Activated CD8-positive, alpha-beta memory T cell treated with anti-CD3 and anti-CD28 coated beads, Interleukin-2, amount 50 U/mL, for 1 hour (primary cell): ENCODE measurements at regions not wholly inside any gene's neighbourhood (a gene's known extent, or its start where the extent isn't known, plus 50 kb on each side); places are given as distances from the start of the nearest gene placed in this dataset.
"Not testable (repeated sequence)": the region's sequence is repeated elsewhere in the genome, so short reads cannot be mapped to it uniquely, and the experiment has no call there.

Source experiments
- DNase-seq: peaks from one replicate; pipeline ENCODE4 v3.0.0-alpha.2; 2020; ENCODE audit errors: extremely low read depth

- DNase-seq, result not testable (repeated sequence)
Measured at GRCh38 chr14:105621479-105622328, 95.3 kb downstream of the TMEM121 start.

GRCh38 chr14:105622329-105622955 lies 96.1 kb downstream of the TMEM121 start:
- DNase-seq, result no peak

GRCh38 chr14:105623178-105623577 lies 96.8 kb downstream of the TMEM121 start:
- DNase-seq, result not testable (repeated sequence)

DNA sequence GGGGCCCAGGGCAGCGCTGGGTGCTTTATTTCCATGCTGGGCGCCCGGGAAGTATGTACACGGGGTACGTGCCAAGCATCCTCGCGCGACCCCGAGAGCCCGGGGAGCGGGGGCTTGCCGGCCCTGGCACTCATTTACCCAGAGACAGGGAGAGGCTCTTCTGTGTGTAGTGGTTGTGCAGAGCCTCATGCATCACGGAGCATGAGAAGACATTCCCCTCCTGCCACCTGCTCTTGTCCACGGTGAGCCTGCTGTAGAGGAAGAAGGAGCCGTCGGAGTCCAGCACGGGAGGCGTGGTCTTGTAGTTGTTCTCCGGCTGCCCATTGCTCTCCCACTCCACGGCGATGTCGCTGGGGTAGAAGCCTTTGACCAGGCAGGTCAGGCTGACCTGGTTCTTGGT lies 98.0 kb downstream of the TMEM121 start:
- not testable (repeated sequence) for DNase-seq

DNA sequence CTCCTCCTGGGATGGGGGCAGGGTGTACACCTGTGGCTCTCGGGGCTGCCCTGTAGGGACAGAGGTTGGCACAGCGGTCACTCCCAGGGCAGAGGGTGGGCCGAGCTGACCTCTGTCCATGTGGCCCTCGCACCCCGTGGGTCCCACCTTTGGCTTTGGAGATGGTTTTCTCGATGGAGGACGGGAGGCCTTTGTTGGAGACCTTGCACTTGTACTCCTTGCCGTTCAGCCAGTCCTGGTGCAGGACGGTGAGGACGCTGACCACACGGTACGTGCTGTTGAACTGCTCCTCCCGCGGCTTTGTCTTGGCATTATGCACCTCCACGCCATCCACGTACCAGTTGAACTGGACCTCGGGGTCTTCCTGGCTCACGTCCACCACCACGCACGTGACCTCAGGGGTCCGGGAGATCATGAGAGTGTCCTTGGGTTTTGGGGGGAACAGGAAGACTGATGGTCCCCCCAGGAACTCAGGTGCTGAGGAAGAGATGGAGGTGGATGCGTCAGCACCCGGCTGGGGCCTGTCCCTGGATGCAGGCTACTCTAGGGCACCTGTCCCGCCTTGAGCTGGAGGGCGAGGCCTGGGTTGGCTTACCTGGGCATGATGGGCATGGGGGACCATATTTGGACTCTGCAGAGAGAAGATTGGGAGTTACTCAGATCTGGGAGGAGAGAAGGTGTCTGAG lies 98.5 kb downstream of the TMEM121 start:
- not testable (repeated sequence) for DNase-seq

GRCh38 chr14:105625448-105625847 lies 99.1 kb downstream of the TMEM121 start:
- DNase-seq, result not testable (repeated sequence)

GRCh38 chr14:105626111-105626510 lies 99.7 kb downstream of the TMEM121 start:
- DNase-seq, result not testable (repeated sequence)

DNA sequence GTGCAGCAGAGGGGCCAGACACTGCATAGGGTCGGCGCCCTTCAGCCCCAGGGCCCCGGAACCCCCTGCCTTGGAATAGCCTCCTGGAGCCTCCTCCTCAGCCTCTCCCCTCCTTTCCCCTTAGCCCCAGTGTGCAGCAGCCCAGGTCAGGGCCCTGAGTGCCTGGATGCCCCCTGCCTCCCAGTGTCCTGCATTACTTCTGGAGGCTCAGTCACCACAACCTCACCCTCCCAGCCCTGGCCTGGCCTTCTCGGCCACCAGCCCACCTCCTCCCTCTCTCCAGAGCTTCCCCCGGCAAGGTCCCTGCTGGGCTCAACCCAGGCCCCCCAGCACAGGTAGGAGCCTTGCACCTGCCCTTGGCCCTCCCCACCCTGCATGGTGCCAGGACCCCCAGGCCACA lies 100.3 kb downstream of the TMEM121 start:
- not testable (repeated sequence) for DNase-seq

- not testable (repeated sequence) for DNase-seq
Measured at GRCh38 chr14:105627287-105627686, 100.9 kb downstream of the TMEM121 start.

GRCh38 chr14:105627701-105628100 lies 101.3 kb downstream of the TMEM121 start:
- no peak for DNase-seq

GRCh38 chr14:105628126-105628525 lies 101.7 kb downstream of the TMEM121 start:
- DNase-seq, result not testable (repeated sequence)

- not testable (repeated sequence) for DNase-seq
Measured at GRCh38 chr14:105628531-105629067, 102.2 kb downstream of the TMEM121 start.

GRCh38 chr14:105629091-105629885 lies 102.9 kb downstream of the TMEM121 start:
- not testable (repeated sequence) for DNase-seq

- no peak for DNase-seq
Measured at GRCh38 chr14:105629886-105630215, 103.5 kb downstream of the TMEM121 start.

GRCh38 chr14:105630293-105630934 lies 104.0 kb downstream of the TMEM121 start:
- not testable (repeated sequence) for DNase-seq

GRCh38 chr14:105630935-105631779 lies 104.8 kb downstream of the TMEM121 start:
- DNase-seq, result not testable (repeated sequence)

DNA sequence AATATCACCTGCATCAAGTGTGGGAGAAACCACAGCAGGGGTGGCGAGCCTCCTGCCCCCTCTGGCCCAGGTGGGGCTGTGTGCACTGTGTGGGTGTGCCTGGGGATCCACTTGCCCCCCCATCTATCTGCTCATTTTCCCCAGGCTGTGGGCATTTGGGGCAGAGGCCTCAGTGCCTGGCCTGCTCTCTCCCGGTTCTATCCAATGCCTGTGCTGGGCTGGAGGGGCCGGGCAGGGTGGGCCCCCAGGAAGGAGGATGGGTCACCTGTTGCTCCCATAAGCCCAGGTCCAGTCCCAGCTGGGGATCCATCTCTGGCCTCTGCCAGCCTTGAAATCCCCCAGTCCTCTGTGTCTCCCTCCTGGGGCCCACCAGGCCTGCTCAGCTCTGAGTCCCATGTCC lies 105.6 kb downstream of the TMEM121 start:
- no peak for DNase-seq

DNA sequence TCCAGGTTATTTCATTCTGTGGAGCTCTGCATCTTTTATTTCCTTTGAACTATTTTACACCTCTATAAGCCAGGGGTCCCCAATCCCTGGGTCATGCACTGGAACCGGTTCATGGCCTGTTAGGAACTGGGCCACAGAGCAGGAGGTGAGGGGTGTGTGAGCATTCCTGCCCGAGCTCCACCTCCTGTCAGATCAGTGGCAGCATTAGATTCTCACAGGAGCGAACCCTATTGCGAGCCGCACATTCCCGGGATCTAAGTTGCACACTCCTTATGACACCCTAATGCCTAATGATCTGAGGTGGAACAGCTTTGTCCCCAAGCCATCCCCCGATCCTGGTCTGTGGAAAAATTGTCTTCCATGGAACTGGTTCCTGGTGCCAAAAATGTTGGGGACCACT lies 107.2 kb downstream of the TMEM121 start:
- DNase-seq, result not testable (repeated sequence)

GRCh38 chr14:105635560-105635959 lies 109.2 kb downstream of the TMEM121 start:
- DNase-seq, result no peak

DNA sequence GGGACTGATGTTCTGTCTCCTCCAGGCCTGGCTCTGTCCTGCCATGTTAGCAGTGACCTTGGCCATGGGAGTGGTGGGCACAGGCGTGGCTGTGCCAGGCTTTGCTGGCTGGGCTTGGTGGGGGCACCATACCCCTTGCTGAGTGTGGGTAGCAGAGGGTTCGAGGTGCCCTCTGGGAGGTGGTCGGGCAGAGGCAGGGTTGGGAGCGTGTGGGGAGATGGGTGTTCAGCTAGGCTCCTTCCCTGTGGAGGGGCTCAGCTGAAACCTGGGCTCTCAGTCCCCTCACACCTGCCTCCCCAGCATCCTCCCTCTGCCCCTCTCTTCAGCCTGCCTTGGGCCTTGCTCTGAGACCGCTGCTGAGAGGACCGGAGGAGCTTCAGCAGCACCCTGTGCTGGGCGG lies 109.6 kb downstream of the TMEM121 start:
- not testable (repeated sequence) for DNase-seq
